GM21717 (cell line): ENCODE measurements at regions not wholly inside any gene's neighbourhood (a gene's known extent, or its start where the extent isn't known, plus 50 kb on each side); places are given as distances from the start of the nearest gene placed in this dataset.
"Not testable (repeated sequence)": the region's sequence is repeated elsewhere in the genome, so short reads cannot be mapped to it uniquely, and the experiment has no call there.

Source experiments
- ATAC-seq: cut with Tn5 transposase; IDR thresholded peaks from one replicate; pipeline ENCODE4 v1.9.1; 2021; ENCODE audit warnings: mild to moderate bottlenecking, moderate library complexity; ENCODE audit not compliant: unreplicated experiment

DNA sequence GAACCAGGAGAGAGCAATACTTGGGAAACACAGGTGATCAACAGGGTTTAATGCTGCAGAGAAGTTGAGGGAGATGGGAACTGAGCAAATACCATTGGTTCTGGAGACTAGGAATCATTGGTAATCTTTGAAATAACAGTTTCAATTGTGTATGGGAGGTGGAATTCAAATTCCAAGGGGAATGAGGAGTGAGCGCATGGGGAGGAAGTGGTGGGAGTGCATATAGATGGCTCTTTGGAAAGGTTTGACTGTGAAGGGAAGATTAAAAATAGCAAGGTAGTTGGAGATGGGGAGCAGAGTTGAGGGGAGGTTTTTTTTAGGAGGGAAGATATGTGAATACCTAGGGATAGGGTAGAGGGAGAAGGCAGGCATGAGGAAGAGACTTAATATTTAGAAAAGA lies 51.1 kb upstream of the ROPN1 start:
- no peak for ATAC-seq

GRCh38 chr3:124044956-124045355 lies 53.0 kb upstream of the ROPN1 start:
- ATAC-seq = no peak

DNA sequence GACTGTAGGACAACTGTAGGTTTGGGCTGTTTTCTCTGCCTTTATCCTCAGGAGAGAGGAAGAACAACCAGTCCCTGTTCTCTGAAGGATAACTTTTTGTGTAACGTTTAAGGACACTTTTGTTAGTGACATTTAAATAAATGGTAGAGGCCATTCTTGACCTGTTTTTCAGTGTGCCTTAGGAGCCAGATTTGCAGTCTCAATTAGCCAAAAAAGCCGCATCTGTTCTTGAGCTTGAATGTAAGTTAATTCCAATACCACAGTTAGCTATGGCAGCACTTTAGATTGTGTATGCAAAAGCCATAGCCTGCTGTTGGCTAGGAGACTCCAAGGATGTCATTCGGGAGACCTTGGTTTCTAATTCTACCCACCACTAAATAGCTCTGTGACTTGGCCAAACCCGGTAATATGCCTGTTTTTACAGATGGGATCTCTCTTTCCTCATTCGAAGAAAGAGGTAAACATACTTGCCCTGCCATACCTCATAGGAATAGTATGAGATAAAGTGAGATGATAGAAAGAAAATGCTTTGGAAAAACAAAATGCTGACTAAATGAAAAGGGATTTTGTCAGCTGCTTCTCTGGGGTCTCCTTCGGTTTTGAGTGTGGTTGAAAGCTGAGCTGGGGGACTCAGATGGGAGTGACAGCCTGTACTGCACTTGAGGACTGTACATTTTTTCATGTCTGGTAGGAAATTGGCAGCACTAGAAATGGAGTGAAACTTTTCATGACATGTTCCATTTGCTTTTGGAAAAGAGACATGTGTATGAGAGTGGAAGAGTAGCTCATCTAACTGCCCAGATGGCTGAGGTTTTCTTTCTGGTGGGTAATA lies 57.3 kb upstream of the ROPN1 start:
- no peak for ATAC-seq

DNA sequence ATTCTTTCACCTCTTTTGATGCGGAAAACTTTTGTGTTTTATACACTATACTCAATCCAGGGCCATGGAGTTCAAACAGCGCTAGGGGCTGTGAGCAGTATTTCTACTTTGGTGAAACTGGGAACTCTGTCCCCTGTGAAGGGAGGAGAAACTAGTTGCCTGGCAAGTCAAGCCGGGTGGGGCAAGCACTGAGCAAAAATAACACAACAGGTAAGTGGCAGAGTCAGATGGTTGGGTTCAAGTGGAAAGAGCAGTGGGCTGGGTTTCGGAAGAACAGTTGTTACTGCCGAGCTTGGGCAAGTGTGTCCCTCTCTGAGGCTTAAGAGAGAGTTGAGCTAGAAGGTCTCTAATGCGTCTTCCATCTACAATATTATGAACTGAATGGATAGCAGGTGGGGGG lies 59.7 kb upstream of the ROPN1 start:
- no peak for ATAC-seq

DNA sequence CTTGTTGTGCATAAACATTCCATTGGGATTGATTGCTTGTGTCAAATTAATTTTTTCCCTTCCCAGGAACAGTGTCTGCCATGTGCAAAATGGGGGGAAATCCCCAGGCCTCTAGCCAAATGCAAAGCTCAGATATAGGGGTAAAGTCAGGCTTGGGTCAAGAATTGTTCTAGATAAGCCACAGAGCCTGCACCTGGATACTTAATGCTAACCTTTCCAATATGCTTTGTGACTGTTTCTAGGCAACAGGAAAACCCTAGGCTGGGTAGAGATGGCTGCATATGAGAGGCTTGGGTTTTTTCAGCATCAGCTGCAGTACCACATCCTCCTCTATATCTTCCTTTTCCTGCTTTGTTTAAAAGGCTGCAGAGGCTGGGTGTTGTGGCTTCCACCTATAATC lies 61.9 kb upstream of the ROPN1 start:
- no peak for ATAC-seq

DNA sequence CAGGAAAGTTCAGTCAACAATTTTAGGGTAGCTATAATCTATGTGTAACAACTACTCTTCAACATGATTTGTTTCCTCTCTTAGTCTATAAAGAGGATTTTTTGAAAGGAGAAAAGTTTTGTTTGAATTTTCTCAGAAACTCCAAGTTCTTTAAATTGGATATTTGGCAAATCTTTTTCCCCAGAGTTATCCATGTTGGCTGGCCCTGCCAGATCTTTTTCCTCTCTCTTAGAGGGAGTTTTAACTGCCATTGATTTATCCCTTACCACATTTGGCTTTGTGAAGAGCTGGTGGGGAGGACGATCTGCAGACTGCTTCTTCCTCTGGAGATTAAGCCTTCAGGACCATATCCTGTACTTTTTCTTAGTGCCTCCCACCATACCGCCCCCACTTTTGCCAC lies 64.9 kb upstream of the ROPN1 start:
- no peak for ATAC-seq

- ATAC-seq = no peak
These were observed 65.5 kb upstream of the ROPN1 start for GRCh38 chr3:124057420-124057819.

- ATAC-seq = no peak
These were observed 67.7 kb upstream of the ROPN1 start for GRCh38 chr3:124059580-124059979.

DNA sequence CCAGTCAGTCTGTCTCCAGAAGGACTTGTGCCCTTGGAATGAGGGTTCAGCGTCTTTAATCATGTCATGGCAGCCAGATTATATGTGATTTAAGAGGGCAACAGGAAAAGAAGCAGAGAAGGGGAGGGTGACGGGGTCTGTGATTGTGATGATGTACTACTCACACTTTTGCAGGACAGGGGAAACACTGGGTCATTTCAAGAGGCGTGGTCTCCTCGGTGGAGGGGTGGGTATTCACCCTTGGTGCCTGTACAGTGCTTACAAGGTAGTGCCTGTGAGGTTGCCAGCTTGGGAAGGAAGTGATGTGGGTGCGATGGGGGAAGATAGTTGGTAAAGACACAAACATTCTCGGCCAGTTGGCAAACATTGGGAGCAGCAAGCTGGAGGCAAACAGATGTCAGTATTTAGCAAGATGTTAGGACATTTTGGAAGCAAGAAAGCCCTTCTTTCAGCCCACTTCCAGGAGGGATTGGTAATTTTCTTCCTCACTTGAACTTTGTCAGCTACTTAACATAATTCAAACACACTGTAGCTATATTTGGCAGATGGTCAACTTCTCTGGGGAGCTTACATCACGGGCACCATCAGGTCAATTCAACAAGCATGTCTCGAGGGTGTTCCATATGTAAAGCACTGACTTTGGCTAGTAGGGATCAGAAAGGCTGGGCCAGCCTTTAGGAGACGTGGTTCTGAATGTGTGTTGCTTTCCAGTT lies 71.4 kb upstream of the ROPN1 start:
- ATAC-seq = no peak

DNA sequence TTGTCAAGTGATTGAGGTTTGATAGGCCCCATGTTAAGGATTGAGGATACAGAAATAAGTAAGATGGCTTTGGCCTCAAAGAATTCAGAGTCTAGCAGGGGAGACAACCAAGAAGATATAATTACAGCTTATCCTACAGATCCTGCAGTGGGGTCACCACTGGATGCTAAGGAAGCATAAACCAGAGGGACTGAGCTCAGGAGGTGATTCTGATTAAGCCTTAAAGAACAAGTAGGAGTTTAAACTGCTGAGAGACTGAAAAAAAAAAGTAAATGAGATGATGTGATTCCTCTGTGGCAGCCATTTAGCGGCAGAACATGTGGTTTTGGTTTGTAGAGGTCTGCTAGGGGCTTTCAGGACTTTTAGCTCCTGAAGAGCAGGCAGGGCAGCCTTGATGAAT lies 72.1 kb upstream of the ROPN1 start:
- no peak for ATAC-seq

DNA sequence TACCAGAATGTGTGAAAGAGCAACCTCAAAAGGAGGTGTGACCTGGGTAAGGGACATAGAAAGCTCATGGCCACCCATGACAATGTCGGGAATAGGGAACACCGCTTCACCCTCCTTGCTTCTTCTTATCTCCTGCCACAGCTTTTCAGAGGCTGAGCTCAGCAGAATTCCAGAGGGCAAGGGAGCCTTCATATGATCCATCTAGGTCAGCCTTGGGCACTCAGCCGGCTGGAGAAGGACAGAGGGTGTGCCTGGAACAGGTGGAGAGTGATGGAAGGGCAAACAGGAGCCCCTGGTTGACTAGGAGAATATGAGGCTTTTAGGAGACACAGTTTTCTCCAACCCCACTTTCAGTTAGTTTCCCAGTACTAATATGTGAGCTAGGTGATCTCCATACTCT lies 74.6 kb upstream of the ROPN1 start:
- not testable (repeated sequence) for ATAC-seq

DNA sequence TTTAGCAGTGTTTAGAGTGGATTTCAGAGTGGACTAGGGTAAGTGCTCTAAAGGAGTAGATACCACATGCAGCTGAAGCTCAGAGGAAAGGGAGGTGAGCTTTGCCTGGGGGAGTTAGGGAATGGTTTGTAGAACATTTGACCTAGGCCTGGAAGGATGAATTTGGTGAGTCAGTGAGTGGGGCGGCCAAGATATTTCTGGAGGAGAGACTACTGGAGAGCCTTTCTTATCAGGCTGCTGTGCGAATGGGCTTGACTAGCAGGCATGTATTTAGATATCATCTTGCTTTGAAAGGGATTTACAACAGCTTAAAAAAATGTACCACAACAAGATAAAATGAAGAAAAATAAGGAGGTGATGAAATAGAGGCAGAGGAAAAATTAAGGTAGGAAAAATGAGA lies 77.8 kb upstream of the ROPN1 start:
- ATAC-seq = not testable (repeated sequence)

DNA sequence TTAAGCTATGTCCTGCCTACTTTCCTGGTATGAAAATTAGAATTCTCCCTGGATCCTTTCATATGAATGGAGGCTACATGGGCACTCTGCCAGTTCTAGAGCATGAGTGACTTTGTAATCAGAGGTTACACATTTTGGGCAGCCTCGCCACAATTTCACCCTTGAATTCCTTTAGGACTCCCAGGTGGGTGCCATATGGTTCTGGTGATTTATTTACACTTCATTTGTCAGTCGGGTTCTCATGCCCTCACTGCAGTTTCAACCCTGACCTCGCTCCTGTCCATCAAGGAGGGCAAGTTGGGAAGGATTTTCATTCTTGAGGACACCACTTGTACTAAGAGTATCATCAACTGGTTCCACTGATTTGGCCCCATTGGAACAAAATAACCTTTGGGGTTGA lies 83.2 kb upstream of the ROPN1 start:
- not testable (repeated sequence) for ATAC-seq

DNA sequence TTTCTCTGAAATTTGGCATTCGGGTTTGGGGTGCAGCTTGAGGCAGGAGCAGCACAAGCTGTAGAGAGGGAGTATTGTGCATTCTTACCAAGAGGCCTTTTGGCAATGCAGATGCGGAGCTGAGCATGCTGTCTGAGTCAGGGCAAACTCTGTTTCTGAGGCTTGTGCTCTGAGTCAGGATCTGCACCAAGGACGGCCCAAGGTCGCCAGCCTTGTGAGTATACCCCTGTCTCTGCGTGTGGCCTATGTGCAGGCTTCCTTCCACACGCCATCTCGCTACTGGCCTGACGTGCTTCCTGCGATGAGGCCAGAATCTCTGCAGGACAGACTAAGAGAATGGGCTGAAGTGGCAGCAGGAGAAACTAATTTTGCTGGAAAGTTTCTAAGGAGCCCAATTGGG lies 83.8 kb upstream of the ROPN1 start:
- ATAC-seq = no peak

- no peak for ATAC-seq
These were observed 84.3 kb upstream of the ROPN1 start for GRCh38 chr3:124076235-124076634.

- no peak for ATAC-seq
These were observed 87.3 kb upstream of the ROPN1 start for GRCh38 chr3:124078953-124079911.

DNA sequence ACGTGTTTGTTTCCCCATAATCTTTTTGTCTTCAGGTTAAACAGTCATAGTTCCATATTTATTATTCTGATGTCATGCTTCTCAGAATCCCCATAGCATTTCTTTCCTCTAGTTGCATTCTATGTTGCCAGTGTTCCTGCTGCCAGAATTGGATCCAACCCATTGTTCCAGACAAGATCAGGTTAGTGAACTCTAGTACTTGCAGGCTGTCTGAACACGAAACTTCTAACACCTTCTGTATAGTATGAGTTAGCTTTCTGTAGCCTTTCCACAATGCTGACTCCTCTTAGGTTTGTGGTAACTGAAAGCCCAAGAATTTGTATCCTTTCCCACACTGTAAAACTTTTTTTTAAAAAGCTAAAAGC lies 88.0 kb upstream of the ROPN1 start:
- no peak for ATAC-seq

DNA sequence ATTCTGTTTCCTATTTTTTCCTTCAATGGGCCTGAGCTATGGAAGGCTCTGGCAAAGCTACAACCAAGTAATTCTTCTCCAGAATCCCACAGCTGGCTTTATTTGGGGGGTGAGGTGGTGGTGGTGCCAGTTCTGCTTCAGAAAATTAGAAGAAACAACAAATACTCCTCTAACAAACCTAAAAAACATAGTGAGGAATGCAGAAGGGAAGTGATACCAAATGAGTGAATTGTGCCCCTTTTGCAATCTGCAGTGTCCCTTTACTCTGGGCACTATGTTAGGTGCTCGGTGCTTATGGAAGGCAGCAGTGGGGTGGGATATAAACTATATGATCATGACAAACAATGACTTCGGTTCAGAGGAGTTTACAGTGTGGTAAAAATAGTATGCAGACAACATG lies 90.4 kb upstream of the ROPN1 start:
- no peak for ATAC-seq

DNA sequence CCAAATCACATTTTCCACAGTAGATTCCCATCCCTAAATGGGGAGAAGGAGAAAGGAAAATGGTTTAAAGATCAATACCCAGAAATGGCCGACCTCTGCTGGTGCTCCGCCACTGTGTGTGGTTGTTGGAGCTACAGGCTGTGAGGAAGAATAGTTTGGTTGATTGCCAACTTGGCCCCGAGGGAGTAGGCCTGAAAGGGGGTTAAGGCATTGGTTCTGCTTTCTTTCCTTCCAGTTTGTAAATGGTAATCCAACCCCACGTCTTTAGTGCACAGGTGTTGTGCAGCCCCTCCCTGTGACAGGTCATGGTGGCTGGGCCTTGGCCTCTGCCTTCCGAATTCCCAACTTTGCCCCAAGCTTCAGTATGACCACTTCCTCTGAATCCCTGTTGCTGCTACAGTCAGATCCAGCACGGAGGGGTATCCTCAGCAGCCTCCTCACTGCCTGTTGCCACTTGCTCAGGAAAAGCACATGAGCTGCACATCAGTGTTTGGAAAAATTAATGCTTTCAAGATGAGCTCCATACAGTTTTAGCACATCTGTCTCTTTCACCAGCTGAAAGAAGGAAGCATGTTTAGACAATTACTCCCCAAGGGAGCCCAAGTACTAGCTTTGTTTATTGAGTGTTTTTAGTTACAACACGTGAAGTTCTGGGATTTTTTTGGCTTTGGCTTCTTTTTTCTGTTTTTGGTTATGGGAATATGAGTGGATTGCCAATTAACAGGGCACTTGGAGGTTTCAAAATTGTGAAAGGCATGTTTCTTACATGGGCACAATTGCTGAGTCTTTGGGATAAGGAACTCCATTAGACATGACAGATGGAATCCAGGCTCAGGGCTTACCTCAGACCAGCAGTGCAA lies 92.3 kb upstream of the ROPN1 start:
- no peak for ATAC-seq

GRCh38 chr3:124088801-124089200 lies 96.9 kb upstream of the ROPN1 start:
- no peak for ATAC-seq
